ENCODE measurements at regions not wholly inside any gene's neighbourhood (a gene's known extent, or its start where the extent isn't known, plus 50 kb on each side); places are given as distances from the start of the nearest gene placed in this dataset.
A peak's percentile ranks its signal among the peaks of the same experiment; 100 is the strongest.

- TF ChIP-seq MAZ (IDR thresholded peaks at IDR 0.05; ENCODE audit: borderline replicate concordance, low read depth, low read length) (no peak), POLR2A (IDR thresholded peaks at IDR 0.05; ENCODE audit: low read depth, low read length) (no peak), MAFK (IDR thresholded peaks at IDR 0.05; ENCODE audit: low read depth, low read length) (no peak), BHLHE40 (IDR thresholded peaks at IDR 0.05; ENCODE audit: low read depth, low read length) (no peak), RFX5 (IDR thresholded peaks at IDR 0.05; ENCODE audit: low read depth, low read length) (no peak), USF2 (IDR thresholded peaks at IDR 0.05; ENCODE audit: low read depth, low read length) (no peak), RAD21 (IDR thresholded peaks at IDR 0.05; ENCODE audit: low read length) (no peak), NFE2L2 (IDR thresholded peaks at IDR 0.05; ENCODE audit: low read depth, low read length) (no peak), SMC3 (IDR thresholded peaks at IDR 0.05; ENCODE audit: low read depth, low read length) (no peak), ELK1 (IDR thresholded peaks at IDR 0.05; ENCODE audit: borderline replicate concordance, low read depth, low read length) (no peak), FOS (IDR thresholded peaks at IDR 0.05; ENCODE audit: low read depth, low read length) (no peak), CHD1 (IDR thresholded peaks at IDR 0.05; ENCODE audit: low read depth, low read length) (no peak), MXI1 (IDR thresholded peaks at IDR 0.05; ENCODE audit: borderline replicate concordance, low read depth, low read length) (no peak), RCOR1 (IDR thresholded peaks at IDR 0.05; ENCODE audit: insufficient replicate concordance, low read length) (no peak), CTCF (conservative IDR thresholded peaks at IDR 0.05; ENCODE audit: low read depth, low read length) (no peak), CEBPB (IDR thresholded peaks at IDR 0.05; ENCODE audit: low read depth, low read length) (no peak)
- Histone ChIP-seq H3K4me1 (ENCODE audit: control insufficient read depth, insufficient read depth, low read length) (peaks cover 13% of the 10 kb centered on the region), H3K9me1 (ENCODE audit: insufficient read depth, low read length) (peaks cover 4% of the 10 kb centered on the region; the same call in 1 of the 2 replicates), H2BK120ac (ENCODE audit: low read depth, low read length) (no peak overlapping the region), H4K8ac (ENCODE audit: low read depth in 2 of 2, low read length in 2 of 2) (no peak overlapping the region), H2BK15ac (ENCODE audit: low read depth, low read length) (no peak overlapping the region), H4K20me1 (ENCODE audit: insufficient read depth, low read length) (no peaks in the 10 kb centered on the region), H3K9ac (ENCODE audit: low read depth, low read length) (no peak overlapping the region), H4K91ac (ENCODE audit: insufficient read depth, low read depth, low read length) (no peak overlapping the region), H2AFZ (replicated peaks; ENCODE audit: low read length, poor library complexity) (no peak overlapping the region), H3K27ac (ENCODE audit: insufficient read depth, low read length) (no peak overlapping the region), H3K4ac (ENCODE audit: low read depth, low read length) (no peak overlapping the region), H3K14ac (replicated peaks; ENCODE audit: low read depth, low read length) (no peak overlapping the region), H2BK20ac (ENCODE audit: low read depth, low read length) (no peak overlapping the region), H3K23ac (ENCODE audit: low read depth, low read length) (no peak overlapping the region), H3K36me3 (ENCODE audit: control insufficient read depth, insufficient read depth, low read length) (no peaks in the 10 kb centered on the region), H2AK5ac (ENCODE audit: low read depth, low read length) (no peak overlapping the region), H3K9me3 (ENCODE audit: control insufficient read depth, insufficient read depth, low read length) (no peaks in the 10 kb centered on the region), H3K18ac (ENCODE audit: low read depth, low read length) (no peak overlapping the region), H3K4me3 (ENCODE audit: insufficient read depth, low read depth, low read length) (no peak overlapping the region), H4K5ac (ENCODE audit: low read depth, low read length) (no peak overlapping the region), H3K27me3 (ENCODE audit: control insufficient read depth, insufficient read depth, low read length) (no peaks in the 10 kb centered on the region), H2BK5ac (ENCODE audit: low read depth, low read length, poor library complexity, severe bottlenecking) (no peak overlapping the region), H2AK9ac (replicated peaks; ENCODE audit: low read depth, low read length, poor library complexity) (no peak overlapping the region), H3K56ac (ENCODE audit: extremely low read depth, insufficient read depth, low read length) (no peak overlapping the region), H3K4me2 (ENCODE audit: low read depth, low read length) (no peak overlapping the region), H3K79me1 (ENCODE audit: low read depth in 1 of 2, low read length in 2 of 2) (no peaks in the 10 kb centered on the region)
- CTCF ChIA-PET = no interaction called here
- peak; percentile 23 for DNase-seq
- no CpG with 5 or more reads among the region's 1 CpG for WGBS, 2 experiments (ENCODE audit: extremely low coverage in 2 of 2, insufficient read length in 1 of 2)
- in situ Hi-C loops (cut with MboI; ENCODE audit: low sequenced_read_pairs) = no loop called here
- intact Hi-C loops (cut with micrococcal nuclease) = no loop called here
- dilution Hi-C loops (cut with HindIII; ENCODE audit: low sequenced_read_pairs, unreplicated experiment) = no loop called here
- no TSS peak for BruUV-seq (replicated peaks)
- POLR2A ChIA-PET (ENCODE audit: unreplicated experiment) = no interaction called here
- peak; percentile 41 for ATAC-seq (ENCODE audit: low read depth)
Observed at GRCh38 chr5:173408946-173409345, 80.7 kb upstream of the STC2 start.
